Keratinocyte (primary cell): ENCODE measurements at regions not wholly inside any gene's neighbourhood (a gene's known extent, or its start where the extent isn't known, plus 50 kb on each side); places are given as distances from the start of the nearest gene placed in this dataset.

Experiments
- DNase-seq: peaks from one replicate; pipeline ENCODE4 v3.0.0-alpha.2; 2011; ENCODE audit warnings: low read depth, missing footprints, low spot score
- FAIRE-seq: peaks from 2 replicates; lab custom pipeline; 2011; peaks lifted over from hg19 to GRCh38; lab: Jason Lieb, UNC
- H2AFZ ChIP-seq: 2 replicates; pipeline ENCODE4 v1.6.0; 2012; ENCODE audit warnings: low read length, control low read depth, inconsistent platforms; ENCODE audit not compliant: control insufficient read depth
- H3K27ac ChIP-seq: 2 replicates; pipeline ENCODE4 v1.5.1; 2011; ENCODE audit warnings: low read length; ENCODE audit not compliant: control insufficient read depth, insufficient read depth
- H3K27me3 ChIP-seq: 3 replicates; pipeline ENCODE4 v1.6.0; 2011; ENCODE audit warnings: low read length; ENCODE audit not compliant: control insufficient read depth, insufficient read depth; ENCODE audit errors: extremely low read depth
- H3K36me3 ChIP-seq, 2 experiments: 2 replicates in 1 of 2; 3 replicates in 1 of 2; pipeline ENCODE4 v1.5.1; 2011; ENCODE audit warnings: low read length in 2 of 2, mild to moderate bottlenecking in 1 of 2; ENCODE audit not compliant: control insufficient read depth in 2 of 2, insufficient read depth in 2 of 2; ENCODE audit errors: extremely low read depth in 1 of 2
- H3K4me1 ChIP-seq: 3 replicates; pipeline ENCODE4 v1.5.1; 2011; ENCODE audit warnings: low read length; ENCODE audit not compliant: control insufficient read depth, insufficient read depth; ENCODE audit errors: extremely low read depth
- H3K4me2 ChIP-seq: 3 replicates; pipeline ENCODE4 v1.6.0; 2011; ENCODE audit warnings: low read depth, low read length; ENCODE audit not compliant: control insufficient read depth, insufficient read depth; ENCODE audit errors: extremely low read depth
- H3K4me3 ChIP-seq, 3 experiments: fragments of 200-600 bp in 1 of 3; sonication (generic) in 1 of 3; 2 replicates in 2 of 3; 3 replicates in 1 of 3; pipeline ENCODE4 v1.5.1; 2011 to 2016; ENCODE audit warnings: low read length in 3 of 3, mild to moderate bottlenecking in 3 of 3, control low read depth in 2 of 3, inconsistent platforms in 1 of 3, low read depth in 1 of 3, mixed read lengths in 1 of 3, mixed run types in 1 of 3, moderate library complexity in 1 of 3; ENCODE audit not compliant: control insufficient read depth in 2 of 3, insufficient read depth in 2 of 3; ENCODE audit errors: extremely low read depth in 1 of 3
- H3K79me2 ChIP-seq: 2 replicates; pipeline ENCODE4 v1.6.0; 2012; ENCODE audit warnings: low read length; ENCODE audit not compliant: control insufficient read depth, insufficient read depth
- H3K9ac ChIP-seq: 3 replicates; pipeline ENCODE4 v1.6.0; 2011; ENCODE audit warnings: low read length; ENCODE audit not compliant: control insufficient read depth, insufficient read depth; ENCODE audit errors: extremely low read depth
- H3K9me1 ChIP-seq: 3 replicates; pipeline ENCODE4 v1.6.0; 2011; ENCODE audit warnings: low read length; ENCODE audit not compliant: control insufficient read depth, insufficient read depth; ENCODE audit errors: extremely low read depth
- H3K9me3 ChIP-seq: 2 replicates; pipeline ENCODE4 v1.5.1; 2012; ENCODE audit warnings: low read depth, low read length; ENCODE audit not compliant: control insufficient read depth
- H4K20me1 ChIP-seq: 3 replicates; pipeline ENCODE4 v1.6.0; 2011; ENCODE audit warnings: low read length; ENCODE audit not compliant: control insufficient read depth, insufficient read depth; ENCODE audit errors: extremely low read depth
- CTCF ChIP-seq, 3 experiments: IDR thresholded peaks in 1 of 3; conservative IDR thresholded peaks in 1 of 3; optimal IDR thresholded peaks in 1 of 3; 2 replicates in 2 of 3; 3 replicates in 1 of 3; pipeline versions ENCODE3 to v1.5.1; 2011; ENCODE audit warnings: low read length in 3 of 3, mild to moderate bottlenecking in 3 of 3, moderate library complexity in 2 of 3, control low read depth in 1 of 3, inconsistent platforms in 1 of 3; ENCODE audit not compliant: insufficient read depth in 2 of 3; ENCODE audit errors: extremely low read depth in 1 of 3
- EZH2 ChIP-seq: IDR thresholded peaks from one replicate; pipeline ENCODE4 v1.6.1; 2012; ENCODE audit warnings: inconsistent platforms, mild to moderate bottlenecking, low read length, moderate library complexity
- dilution Hi-C: fragments of 300-500 bp; cut with MboI; formaldehyde crosslinking; loops from one replicate; pipeline ENCODE4 v1.7.0; 2020; ENCODE audit warnings: low sequenced_read_pairs; ENCODE audit not compliant: extremely low pct_ligation_motif_present

DNA sequence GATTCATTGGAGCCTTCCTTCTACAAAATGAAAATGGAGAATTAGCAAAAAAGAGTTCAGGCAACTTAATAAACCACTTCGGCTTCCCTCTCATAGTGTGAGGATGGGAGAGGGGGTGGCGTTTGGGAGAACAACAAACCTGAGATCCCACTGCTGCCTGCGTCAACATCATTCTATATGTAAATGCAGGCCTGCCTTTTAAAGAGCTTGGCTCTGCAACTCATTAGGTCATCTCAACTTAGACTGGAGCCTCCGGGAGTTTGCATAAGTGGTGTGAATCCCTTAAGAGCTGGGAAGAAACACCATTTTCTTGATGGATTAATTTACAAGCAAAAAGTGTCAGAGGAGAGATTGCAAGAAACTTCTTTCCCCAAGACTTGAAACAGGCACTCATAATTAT lies 127.6 kb upstream of the DAB1 start:
- dilution Hi-C loops: no loop called here
- no peak for FAIRE-seq

GRCh38 chr1:57550092-57550491 lies 126.2 kb upstream of the DAB1 start:
- no peak overlapping the region for H3K4me3 ChIP-seq
- no peak overlapping the region for H3K27ac ChIP-seq
- FAIRE-seq (peak; percentile 57), DNase-seq (no peak)
- H2AFZ ChIP-seq: no peak overlapping the region
- no peaks in the 10 kb centered on the region for H3K36me3 ChIP-seq
- H3K9me3 ChIP-seq: no peaks in the 10 kb centered on the region
- H3K9me1 ChIP-seq: no peaks in the 10 kb centered on the region
- H3K4me1 ChIP-seq: no peaks in the 10 kb centered on the region
- H3K27me3 ChIP-seq: no peaks in the 10 kb centered on the region
- H3K4me2 ChIP-seq: no peak overlapping the region
- H3K9ac ChIP-seq: no peak overlapping the region
- H4K20me1 ChIP-seq: no peaks in the 10 kb centered on the region
- TF ChIP-seq EZH2 (no peak), CTCF (optimal IDR thresholded peaks at IDR 0.05 in 1 of 3, IDR thresholded peaks at IDR 0.05 in 1 of 3, conservative IDR thresholded peaks at IDR 0.05 in 1 of 3; ENCODE audit: extremely low read depth in 1 of 3, insufficient read depth in 2 of 3, low read length in 3 of 3) (no peak)
- dilution Hi-C loops: no loop called here
- H3K79me2 ChIP-seq: no peaks in the 10 kb centered on the region

More for the DNA sequence above, 127.6 kb upstream of the DAB1 start:
- Histone ChIP-seq H3K4me1 (no peaks in the 10 kb centered on the region), H3K9me1 (no peaks in the 10 kb centered on the region), H3K79me2 (no peaks in the 10 kb centered on the region), H3K27me3 (no peaks in the 10 kb centered on the region), H3K9ac (no peak overlapping the region), H3K4me2 (no peak overlapping the region), H4K20me1 (no peaks in the 10 kb centered on the region), H3K4me3 (no peak overlapping the region), H3K9me3 (no peaks in the 10 kb centered on the region), H3K27ac (no peak overlapping the region), H2AFZ (no peak overlapping the region), H3K36me3 (no peaks in the 10 kb centered on the region)
- DNase-seq: no peak
- TF ChIP-seq EZH2 (no peak), CTCF (optimal IDR thresholded peaks at IDR 0.05 in 1 of 3, IDR thresholded peaks at IDR 0.05 in 1 of 3, conservative IDR thresholded peaks at IDR 0.05 in 1 of 3; ENCODE audit: extremely low read depth in 1 of 3, insufficient read depth in 2 of 3, low read length in 3 of 3) (no peak)
